Fibroblast of mammary gland (primary cell): ENCODE measurements at regions not wholly inside any gene's neighbourhood (a gene's known extent, or its start where the extent isn't known, plus 50 kb on each side); places are given as distances from the start of the nearest gene placed in this dataset.
"Not testable (repeated sequence)": the region's sequence is repeated elsewhere in the genome, so short reads cannot be mapped to it uniquely, and the experiment has no call there.

Experiments used
- DNase-seq: peaks from one replicate; pipeline ENCODE4 v3.0.0-alpha.2; 2010; ENCODE audit warnings: low read depth
- H3K4me3 ChIP-seq: 2 replicates; pipeline ENCODE4 v1.5.1; 2011; ENCODE audit warnings: low read depth, mild to moderate bottlenecking, low read length, moderate library complexity; ENCODE audit not compliant: control insufficient read depth
- TF ChIP-seq, protein P1 (sequence below): conservative IDR thresholded peaks from 2 replicates; pipeline ENCODE4 v1.5.1; 2011; ENCODE audit warnings: low read depth, low read length, inconsistent platforms; ENCODE audit not compliant: control insufficient read depth, insufficient read depth

DNA sequence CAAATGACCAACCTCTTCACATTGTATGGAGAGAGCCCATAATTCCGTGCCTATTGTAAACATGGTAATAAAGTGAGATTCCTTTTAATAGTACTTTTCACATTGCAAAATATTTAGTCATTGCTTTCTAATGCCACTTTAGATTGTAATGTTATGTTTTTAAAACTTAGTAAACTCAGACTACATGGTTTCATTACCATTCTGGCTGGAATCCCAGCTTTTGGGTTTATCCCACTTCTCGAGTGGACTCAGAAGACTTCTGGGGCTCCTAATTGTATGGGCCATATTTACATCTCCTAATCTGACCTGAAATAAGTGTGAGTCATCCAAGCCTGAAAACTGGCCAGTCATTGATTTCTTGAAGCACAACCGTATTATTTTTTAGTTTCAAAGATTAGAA is 217.6 kb downstream of the CAAP1 start:
- no peak overlapping the region for H3K4me3 ChIP-seq
- TF ChIP-seq, protein P1, sequence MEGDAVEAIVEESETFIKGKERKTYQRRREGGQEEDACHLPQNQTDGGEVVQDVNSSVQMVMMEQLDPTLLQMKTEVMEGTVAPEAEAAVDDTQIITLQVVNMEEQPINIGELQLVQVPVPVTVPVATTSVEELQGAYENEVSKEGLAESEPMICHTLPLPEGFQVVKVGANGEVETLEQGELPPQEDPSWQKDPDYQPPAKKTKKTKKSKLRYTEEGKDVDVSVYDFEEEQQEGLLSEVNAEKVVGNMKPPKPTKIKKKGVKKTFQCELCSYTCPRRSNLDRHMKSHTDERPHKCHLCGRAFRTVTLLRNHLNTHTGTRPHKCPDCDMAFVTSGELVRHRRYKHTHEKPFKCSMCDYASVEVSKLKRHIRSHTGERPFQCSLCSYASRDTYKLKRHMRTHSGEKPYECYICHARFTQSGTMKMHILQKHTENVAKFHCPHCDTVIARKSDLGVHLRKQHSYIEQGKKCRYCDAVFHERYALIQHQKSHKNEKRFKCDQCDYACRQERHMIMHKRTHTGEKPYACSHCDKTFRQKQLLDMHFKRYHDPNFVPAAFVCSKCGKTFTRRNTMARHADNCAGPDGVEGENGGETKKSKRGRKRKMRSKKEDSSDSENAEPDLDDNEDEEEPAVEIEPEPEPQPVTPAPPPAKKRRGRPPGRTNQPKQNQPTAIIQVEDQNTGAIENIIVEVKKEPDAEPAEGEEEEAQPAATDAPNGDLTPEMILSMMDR = no peak
- no peak for DNase-seq

DNA sequence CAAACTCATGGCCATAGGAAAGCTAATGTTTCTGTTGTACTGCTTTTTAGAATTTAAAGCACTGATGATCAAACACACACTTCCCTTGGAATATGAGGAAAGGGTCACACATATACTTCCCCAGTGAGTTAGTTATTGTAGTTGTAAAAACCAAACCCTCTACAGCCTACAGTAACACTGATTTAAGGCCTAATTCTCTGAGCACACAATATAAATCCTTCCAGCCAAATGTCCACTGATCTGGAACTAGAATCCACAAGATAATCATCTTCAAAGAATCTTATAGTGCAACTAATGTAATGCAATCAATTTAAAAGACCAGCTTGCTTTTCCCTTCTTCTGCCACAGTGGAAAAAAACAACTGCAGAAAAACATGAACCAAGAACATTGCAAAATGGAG is 219.3 kb downstream of the CAAP1 start:
- H3K4me3 ChIP-seq = no peak overlapping the region
- DNase-seq = no peak
- TF ChIP-seq, protein P1 = no peak

DNA sequence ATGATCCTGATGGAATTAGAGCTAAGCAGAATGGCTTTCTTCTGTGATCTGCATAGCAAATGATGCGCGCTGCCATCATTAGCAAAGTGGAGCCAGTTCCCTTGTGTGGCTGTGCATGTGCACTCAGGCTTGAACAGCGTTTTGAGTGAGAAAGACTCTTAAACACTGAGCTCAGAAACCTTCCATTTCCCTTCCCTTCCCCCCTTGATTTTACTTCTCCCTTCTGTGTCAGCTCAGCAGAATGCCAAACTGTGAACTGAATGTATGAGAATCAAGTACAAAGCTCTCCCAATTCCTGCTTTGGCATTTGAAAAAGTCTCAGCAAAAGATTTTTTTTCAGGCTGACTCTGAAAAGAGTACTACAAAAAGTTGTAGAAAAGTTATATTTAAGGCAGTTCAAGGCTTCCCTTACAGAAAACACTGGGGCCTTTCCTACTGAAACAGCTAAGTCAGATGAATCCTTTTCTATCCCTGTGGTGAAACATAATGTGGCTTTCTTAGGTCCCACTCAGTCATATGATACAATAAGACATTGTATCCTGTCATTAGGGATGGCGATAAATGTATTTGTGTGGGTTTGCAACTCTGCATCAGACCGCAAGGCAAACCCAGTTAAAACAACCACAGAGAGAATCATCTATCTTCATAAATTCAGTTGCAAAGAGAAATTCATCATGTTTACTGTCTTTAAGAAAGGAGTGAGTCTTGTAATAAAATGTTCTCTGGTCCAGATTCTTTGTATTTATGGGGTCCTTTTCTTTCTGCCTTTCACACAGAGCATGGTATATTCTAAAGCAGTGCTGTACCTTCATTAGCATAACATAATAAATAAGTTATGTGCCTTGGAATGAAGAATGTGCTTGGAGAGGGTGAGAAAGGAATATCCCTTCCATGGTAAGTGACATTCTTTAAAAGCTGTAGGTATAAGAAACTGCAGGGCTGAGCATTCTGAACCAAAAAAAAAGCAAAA is 222.6 kb downstream of the CAAP1 start:
- no peak for DNase-seq
- TF ChIP-seq, protein P1 = no peak
- no peak overlapping the region for H3K4me3 ChIP-seq

DNA sequence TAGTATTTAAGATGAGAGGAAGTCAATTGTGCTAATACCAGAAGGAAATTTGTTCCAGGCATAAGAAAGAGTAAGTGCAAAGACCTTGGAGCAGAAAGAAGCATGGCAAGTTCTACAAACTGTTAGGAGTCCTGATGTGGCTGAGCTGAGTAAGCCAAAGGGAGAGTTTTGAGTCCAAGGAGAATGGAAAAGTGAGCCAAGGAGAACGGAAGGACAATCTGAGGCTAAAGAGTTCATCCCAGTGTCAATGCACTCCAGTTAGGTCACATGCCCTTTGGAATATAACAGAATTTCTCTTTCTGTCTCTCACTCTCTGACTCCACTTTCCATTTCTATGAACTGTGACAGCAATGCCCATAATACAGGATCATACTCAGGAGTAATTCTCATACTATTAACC is 224.7 kb downstream of the CAAP1 start:
- DNase-seq = no peak
- TF ChIP-seq, protein P1 = no peak
- no peak overlapping the region for H3K4me3 ChIP-seq

DNA sequence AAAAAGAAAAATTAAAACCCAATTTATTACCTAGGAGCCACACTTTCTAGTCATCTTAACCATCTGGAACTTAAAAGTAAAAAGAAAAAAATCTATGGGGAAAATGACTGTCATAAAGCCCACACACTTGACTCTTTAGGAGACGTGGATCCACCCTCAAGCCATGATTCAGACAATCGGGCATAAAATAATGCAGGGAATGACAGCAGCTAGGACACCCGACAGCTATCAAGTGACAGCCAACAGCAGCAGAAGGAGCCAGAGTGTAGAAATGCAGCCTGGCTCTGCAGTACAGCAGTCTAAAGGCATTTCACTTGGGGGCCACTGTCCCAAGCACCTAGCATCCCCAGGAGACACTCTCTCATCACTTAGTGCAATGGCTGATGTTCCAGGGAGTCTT is 226.9 kb downstream of the CAAP1 start:
- TF ChIP-seq, protein P1 = no peak
- no peak overlapping the region for H3K4me3 ChIP-seq
- no peak for DNase-seq

DNA sequence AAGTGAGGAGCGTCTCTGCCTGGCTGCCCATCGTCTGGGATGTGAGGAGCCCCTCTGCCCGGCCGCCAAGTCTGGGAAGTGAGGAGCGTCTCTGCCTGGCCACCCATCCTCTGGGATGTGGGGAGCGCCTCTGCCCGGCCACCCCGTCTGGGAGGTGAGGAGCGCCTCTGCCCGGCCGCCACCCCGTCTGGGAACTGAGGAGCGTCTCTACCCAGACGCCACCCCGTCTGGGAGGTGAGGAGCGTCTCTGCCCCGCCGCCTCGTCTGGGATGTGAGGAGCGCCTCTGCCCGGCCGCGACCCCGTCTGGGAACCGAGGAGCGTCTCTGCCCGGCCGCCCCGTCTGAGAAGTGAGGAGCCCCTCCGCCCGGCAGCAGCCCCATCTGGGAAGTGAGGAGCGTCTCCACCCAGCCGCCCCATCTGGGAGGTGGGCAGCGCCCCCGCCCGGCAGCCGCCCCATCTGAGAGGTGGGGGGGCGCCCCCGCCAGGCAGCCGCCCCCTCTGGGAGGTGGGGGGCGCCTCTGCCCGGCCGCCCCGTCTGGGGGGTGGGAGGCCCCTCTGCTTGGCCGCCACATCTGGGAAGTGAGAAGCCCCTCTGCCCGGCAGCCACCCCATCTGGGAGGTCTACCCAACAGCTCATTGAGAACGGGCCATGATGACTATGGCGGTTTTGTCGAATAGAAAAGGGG is 228.4 kb downstream of the CAAP1 start:
- DNase-seq, H3K4me3 ChIP-seq: not testable (repeated sequence)

DNA sequence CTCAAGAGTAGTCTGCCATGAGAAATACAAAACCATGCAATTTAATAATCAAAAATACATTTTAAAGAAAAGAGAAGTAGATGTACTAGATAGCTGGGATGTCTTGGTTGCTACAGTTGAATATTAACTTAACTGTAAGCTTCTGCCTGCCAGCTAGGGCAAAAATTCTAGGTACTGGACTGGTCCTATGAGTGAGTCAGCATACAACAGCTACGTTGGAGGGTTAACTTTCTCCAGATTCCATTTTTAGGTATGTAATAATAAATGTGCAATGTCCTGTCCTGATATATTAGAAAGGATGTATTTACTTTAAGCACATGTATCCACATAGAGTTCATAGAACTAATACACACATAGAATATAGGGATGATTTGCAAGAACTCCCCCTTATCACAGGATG is 230.1 kb downstream of the CAAP1 start:
- TF ChIP-seq, protein P1 = no peak
- no peak for DNase-seq
- H3K4me3 ChIP-seq = no peak overlapping the region
